GM23338 (cell line): ENCODE measurements at regions not wholly inside any gene's neighbourhood (a gene's known extent, or its start where the extent isn't known, plus 50 kb on each side); places are given as distances from the start of the nearest gene placed in this dataset.
A peak's percentile ranks its signal among the peaks of the same experiment; 100 is the strongest.

Experiments used
- ATAC-seq: fragments of 200-7000 bp; cut with Tn5 transposase; 3 replicates; pipeline ENCODE4 v1.9.1; 2020
- DNase-seq: peaks from one replicate; pipeline ENCODE4 v3.0.0-alpha.2; 2015; ENCODE audit warnings: low spot score
- H2AFZ ChIP-seq: fragments of 200-600 bp; sonication (generic); 2 replicates; pipeline ENCODE4 v1.8.0; 2016; ENCODE audit warnings: antibody characterized with exemption, mild to moderate bottlenecking, moderate library complexity
- H3F3A ChIP-seq: fragments of 200-600 bp; sonication (generic); replicated peaks from 2 replicates; pipeline ENCODE4 v1.8.0; 2017; ENCODE audit warnings: antibody characterized with exemption, mixed run types, low read depth
- H3K27ac ChIP-seq: fragments of 200-600 bp; sonication (generic); 2 replicates; pipeline ENCODE4 v1.6.1; 2016; ENCODE audit warnings: low read depth
- H3K27me3 ChIP-seq: fragments of 200-600 bp; sonication (generic); 2 replicates; pipeline ENCODE4 v1.8.0; 2016; ENCODE audit warnings: mild to moderate bottlenecking, mixed run types, moderate library complexity; ENCODE audit not compliant: insufficient read depth
- H3K36me3 ChIP-seq: fragments of 200-600 bp; sonication (generic); 2 replicates; pipeline ENCODE4 v1.8.0; 2016; ENCODE audit warnings: mild to moderate bottlenecking; ENCODE audit not compliant: insufficient read depth
- H3K4me1 ChIP-seq: fragments of 200-600 bp; sonication (generic); 2 replicates; pipeline ENCODE4 v1.8.0; 2016; ENCODE audit warnings: mild to moderate bottlenecking, moderate library complexity; ENCODE audit not compliant: insufficient read depth
- H3K4me2 ChIP-seq: fragments of 200-600 bp; sonication (generic); 2 replicates; pipeline ENCODE4 v1.7.1; 2017; ENCODE audit warnings: mixed run types
- H3K4me3 ChIP-seq: fragments of 200-600 bp; sonication (generic); 2 replicates; pipeline ENCODE4 v1.6.1; 2016; ENCODE audit warnings: mixed run types
- H3K79me2 ChIP-seq: fragments of 200-600 bp; sonication (generic); replicated peaks from 2 replicates; pipeline ENCODE4 v1.8.0; 2017; ENCODE audit warnings: mild to moderate bottlenecking; ENCODE audit not compliant: insufficient read depth
- H3K9me2 ChIP-seq: fragments of 200-600 bp; sonication (generic); 2 replicates; pipeline ENCODE4 v1.8.0; 2017; ENCODE audit not compliant: insufficient read depth
- H4K20me1 ChIP-seq: fragments of 200-600 bp; sonication (generic); replicated peaks from 2 replicates; pipeline ENCODE4 v1.8.0; 2017; ENCODE audit warnings: mild to moderate bottlenecking; ENCODE audit not compliant: insufficient read depth
- H3K27ac Mint-ChIP-seq: 2 replicates; pipeline ENCODE4 v1.8.0; 2020; ENCODE audit warnings: inconsistent platforms, mild to moderate bottlenecking, moderate library complexity, mixed read lengths
- H3K27me3 Mint-ChIP-seq: 3 replicates; pipeline ENCODE4 v1.8.0; 2022; ENCODE audit warnings: low read depth, mild to moderate bottlenecking, moderate library complexity, mixed read lengths, inconsistent platforms; ENCODE audit not compliant: insufficient read depth, poor library complexity
- H3K36me3 Mint-ChIP-seq: 3 replicates; pipeline ENCODE4 v1.8.0; 2021; ENCODE audit warnings: low read depth, mild to moderate bottlenecking, inconsistent platforms, moderate library complexity, mixed read lengths
- H3K4me1 Mint-ChIP-seq: 3 replicates; pipeline ENCODE4 v1.8.0; 2020; ENCODE audit warnings: mild to moderate bottlenecking, inconsistent platforms, mixed read lengths
- H3K4me3 Mint-ChIP-seq: 3 replicates; pipeline ENCODE4 v1.8.0; 2021; ENCODE audit warnings: moderate library complexity, mild to moderate bottlenecking, inconsistent platforms, mixed read lengths
- H3K9me3 Mint-ChIP-seq: 3 replicates; pipeline ENCODE4 v1.8.0; 2020; ENCODE audit warnings: moderate library complexity, mild to moderate bottlenecking, inconsistent platforms, mixed read lengths
- CREB1 ChIP-seq: fragments of 250-450 bp; sonication (Bioruptor Pico); IDR thresholded peaks from 2 replicates; pipeline ENCODE4 v1.5.0; 2020; ENCODE audit warnings: low read depth, mild to moderate bottlenecking, moderate library complexity
- EZH2 ChIP-seq: fragments of 200-600 bp; sonication (generic); IDR thresholded peaks from one replicate; pipeline ENCODE4 v1.8.0; 2017; ENCODE audit warnings: antibody characterized with exemption, mild to moderate bottlenecking, low read depth; ENCODE audit not compliant: unreplicated experiment
- EZH2phosphoT487 ChIP-seq: fragments of 200-600 bp; sonication (generic); IDR thresholded peaks from one replicate; pipeline ENCODE4 v1.8.1; 2018; ENCODE audit warnings: antibody characterized with exemption; ENCODE audit not compliant: unreplicated experiment
- JUNB ChIP-seq: IDR thresholded peaks from one replicate; pipeline ENCODE4 v1.6.1; 2016; ENCODE audit warnings: antibody characterized with exemption; ENCODE audit not compliant: unreplicated experiment
- NANOG ChIP-seq: IDR thresholded peaks from 2 replicates; pipeline ENCODE4 v1.6.1; 2016; ENCODE audit warnings: antibody characterized with exemption, borderline replicate concordance
- POLR2AphosphoS5 ChIP-seq: IDR thresholded peaks from 2 replicates; pipeline ENCODE4 v1.6.1; 2016; ENCODE audit warnings: antibody characterized with exemption, low read depth
- ZNF114 ChIP-seq: fragments of 250-450 bp; sonication (Bioruptor Pico); IDR thresholded peaks from 2 replicates; pipeline ENCODE4 v1.5.0; 2020; ENCODE audit warnings: mild to moderate bottlenecking, moderate library complexity
- ZNF331 ChIP-seq: fragments of 250-450 bp; sonication (Bioruptor Pico); IDR thresholded peaks from 2 replicates; pipeline ENCODE4 v1.5.0; 2020; ENCODE audit warnings: low read depth, mild to moderate bottlenecking, moderate library complexity
- TF ChIP-seq, protein P1 (sequence below): fragments of 250-450 bp; sonication (Bioruptor Pico); IDR thresholded peaks from 2 replicates; pipeline ENCODE4 v1.5.0; 2020; ENCODE audit warnings: mild to moderate bottlenecking, moderate library complexity
- TF ChIP-seq, protein P2 (sequence below): IDR thresholded peaks from one replicate; pipeline ENCODE4 v1.6.1; 2018; ENCODE audit warnings: antibody characterized with exemption; ENCODE audit not compliant: unreplicated experiment

DNA sequence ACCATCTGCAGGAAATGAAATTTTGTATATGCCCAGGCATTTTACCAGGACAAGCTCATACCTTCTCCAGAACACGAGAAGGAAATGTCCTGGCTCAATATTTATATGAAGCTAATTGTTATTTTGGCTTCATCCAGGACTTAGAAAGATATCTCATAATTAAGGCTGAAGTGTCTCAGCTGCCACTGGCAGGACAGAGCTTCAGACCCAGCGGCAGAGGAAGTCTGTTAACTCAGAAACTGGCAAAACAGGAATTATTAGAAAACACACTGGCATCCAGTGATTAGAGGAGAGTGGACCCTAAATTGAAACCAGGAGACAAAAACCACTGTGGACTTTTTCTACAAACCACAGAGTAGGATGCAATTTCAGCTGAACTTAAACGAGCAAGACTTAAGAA is 329.7 kb downstream of the CYRIA start (continued):
- TF ChIP-seq, protein P1, sequence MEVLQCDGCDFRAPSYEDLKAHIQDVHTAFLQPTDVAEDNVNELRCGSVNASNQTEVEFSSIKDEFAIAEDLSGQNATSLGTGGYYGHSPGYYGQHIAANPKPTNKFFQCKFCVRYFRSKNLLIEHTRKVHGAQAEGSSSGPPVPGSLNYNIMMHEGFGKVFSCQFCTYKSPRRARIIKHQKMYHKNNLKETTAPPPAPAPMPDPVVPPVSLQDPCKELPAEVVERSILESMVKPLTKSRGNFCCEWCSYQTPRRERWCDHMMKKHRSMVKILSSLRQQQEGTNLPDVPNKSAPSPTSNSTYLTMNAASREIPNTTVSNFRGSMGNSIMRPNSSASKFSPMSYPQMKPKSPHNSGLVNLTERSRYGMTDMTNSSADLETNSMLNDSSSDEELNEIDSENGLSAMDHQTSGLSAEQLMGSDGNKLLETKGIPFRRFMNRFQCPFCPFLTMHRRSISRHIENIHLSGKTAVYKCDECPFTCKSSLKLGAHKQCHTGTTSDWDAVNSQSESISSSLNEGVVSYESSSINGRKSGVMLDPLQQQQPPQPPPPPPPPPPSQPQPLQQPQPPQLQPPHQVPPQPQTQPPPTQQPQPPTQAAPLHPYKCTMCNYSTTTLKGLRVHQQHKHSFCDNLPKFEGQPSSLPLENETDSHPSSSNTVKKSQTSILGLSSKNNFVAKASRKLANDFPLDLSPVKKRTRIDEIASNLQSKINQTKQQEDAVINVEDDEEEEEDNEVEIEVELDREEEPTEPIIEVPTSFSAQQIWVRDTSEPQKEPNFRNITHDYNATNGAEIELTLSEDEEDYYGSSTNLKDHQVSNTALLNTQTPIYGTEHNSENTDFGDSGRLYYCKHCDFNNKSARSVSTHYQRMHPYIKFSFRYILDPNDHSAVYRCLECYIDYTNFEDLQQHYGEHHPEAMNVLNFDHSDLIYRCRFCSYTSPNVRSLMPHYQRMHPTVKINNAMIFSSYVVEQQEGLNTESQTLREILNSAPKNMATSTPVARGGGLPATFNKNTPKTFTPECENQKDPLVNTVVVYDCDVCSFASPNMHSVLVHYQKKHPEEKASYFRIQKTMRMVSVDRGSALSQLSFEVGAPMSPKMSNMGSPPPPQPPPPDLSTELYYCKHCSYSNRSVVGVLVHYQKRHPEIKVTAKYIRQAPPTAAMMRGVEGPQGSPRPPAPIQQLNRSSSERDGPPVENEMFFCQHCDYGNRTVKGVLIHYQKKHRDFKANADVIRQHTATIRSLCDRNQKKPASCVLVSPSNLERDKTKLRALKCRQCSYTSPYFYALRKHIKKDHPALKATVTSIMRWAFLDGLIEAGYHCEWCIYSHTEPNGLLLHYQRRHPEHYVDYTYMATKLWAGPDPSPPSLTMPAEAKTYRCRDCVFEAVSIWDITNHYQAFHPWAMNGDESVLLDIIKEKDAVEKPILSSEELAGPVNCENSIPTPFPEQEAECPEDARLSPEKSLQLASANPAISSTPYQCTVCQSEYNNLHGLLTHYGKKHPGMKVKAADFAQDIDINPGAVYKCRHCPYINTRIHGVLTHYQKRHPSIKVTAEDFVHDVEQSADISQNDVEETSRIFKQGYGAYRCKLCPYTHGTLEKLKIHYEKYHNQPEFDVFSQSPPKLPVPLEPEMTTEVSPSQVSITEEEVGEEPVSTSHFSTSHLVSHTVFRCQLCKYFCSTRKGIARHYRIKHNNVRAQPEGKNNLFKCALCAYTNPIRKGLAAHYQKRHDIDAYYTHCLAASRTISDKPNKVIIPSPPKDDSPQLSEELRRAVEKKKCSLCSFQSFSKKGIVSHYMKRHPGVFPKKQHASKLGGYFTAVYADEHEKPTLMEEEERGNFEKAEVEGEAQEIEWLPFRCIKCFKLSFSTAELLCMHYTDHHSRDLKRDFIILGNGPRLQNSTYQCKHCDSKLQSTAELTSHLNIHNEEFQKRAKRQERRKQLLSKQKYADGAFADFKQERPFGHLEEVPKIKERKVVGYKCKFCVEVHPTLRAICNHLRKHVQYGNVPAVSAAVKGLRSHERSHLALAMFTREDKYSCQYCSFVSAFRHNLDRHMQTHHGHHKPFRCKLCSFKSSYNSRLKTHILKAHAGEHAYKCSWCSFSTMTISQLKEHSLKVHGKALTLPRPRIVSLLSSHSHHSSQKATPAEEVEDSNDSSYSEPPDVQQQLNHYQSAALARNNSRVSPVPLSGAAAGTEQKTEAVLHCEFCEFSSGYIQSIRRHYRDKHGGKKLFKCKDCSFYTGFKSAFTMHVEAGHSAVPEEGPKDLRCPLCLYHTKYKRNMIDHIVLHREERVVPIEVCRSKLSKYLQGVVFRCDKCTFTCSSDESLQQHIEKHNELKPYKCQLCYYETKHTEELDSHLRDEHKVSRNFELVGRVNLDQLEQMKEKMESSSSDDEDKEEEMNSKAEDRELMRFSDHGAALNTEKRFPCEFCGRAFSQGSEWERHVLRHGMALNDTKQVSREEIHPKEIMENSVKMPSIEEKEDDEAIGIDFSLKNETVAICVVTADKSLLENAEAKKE (CRISPR knock-in tag): no peak
- TF ChIP-seq EZH2 (no peak), JUNB (no peak)

DNA sequence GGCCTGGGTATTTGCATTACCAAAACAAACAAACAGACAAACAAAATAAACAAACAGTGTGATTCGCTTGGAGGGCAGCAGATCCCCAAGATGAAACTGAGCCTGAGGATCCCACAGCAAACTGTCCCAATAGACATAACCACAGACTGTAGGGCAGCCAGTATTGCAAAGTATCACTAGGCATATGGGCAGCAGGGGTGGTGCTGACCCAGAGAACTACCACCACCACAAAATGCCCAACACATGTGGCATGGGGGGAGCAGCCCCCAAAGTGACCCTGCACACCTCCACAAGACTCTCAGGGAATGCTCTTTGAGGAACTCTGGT is 330.1 kb downstream of the CYRIA start:
- Mint-ChIP-seq H3K27me3 (no peaks in the 10 kb centered on the region), H3K4me1 (peaks cover 19% of the 10 kb centered on the region), H3K4me3 (no peak overlapping the region), H3K27ac (no peak overlapping the region), H3K36me3 (peaks cover 5% of the 10 kb centered on the region; the same call in 1 of the 3 replicates), H3K9me3 (peaks cover 8% of the 10 kb centered on the region; the same call in 2 of the 3 replicates)
- H3K36me3 ChIP-seq: no peaks in the 10 kb centered on the region
- H3K27me3 ChIP-seq: no peaks in the 10 kb centered on the region
- no peaks in the 10 kb centered on the region for H3K79me2 ChIP-seq
- H2AFZ ChIP-seq: peak overlapping the region; percentile 74
- no peak overlapping the region for H3K4me2 ChIP-seq
- H3F3A ChIP-seq: no peaks in the 10 kb centered on the region
- no peak overlapping the region for H3K27ac ChIP-seq
- no peaks in the 10 kb centered on the region for H4K20me1 ChIP-seq
- TF ChIP-seq, protein P2, sequence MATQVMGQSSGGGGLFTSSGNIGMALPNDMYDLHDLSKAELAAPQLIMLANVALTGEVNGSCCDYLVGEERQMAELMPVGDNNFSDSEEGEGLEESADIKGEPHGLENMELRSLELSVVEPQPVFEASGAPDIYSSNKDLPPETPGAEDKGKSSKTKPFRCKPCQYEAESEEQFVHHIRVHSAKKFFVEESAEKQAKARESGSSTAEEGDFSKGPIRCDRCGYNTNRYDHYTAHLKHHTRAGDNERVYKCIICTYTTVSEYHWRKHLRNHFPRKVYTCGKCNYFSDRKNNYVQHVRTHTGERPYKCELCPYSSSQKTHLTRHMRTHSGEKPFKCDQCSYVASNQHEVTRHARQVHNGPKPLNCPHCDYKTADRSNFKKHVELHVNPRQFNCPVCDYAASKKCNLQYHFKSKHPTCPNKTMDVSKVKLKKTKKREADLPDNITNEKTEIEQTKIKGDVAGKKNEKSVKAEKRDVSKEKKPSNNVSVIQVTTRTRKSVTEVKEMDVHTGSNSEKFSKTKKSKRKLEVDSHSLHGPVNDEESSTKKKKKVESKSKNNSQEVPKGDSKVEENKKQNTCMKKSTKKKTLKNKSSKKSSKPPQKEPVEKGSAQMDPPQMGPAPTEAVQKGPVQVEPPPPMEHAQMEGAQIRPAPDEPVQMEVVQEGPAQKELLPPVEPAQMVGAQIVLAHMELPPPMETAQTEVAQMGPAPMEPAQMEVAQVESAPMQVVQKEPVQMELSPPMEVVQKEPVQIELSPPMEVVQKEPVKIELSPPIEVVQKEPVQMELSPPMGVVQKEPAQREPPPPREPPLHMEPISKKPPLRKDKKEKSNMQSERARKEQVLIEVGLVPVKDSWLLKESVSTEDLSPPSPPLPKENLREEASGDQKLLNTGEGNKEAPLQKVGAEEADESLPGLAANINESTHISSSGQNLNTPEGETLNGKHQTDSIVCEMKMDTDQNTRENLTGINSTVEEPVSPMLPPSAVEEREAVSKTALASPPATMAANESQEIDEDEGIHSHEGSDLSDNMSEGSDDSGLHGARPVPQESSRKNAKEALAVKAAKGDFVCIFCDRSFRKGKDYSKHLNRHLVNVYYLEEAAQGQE: no peak
- no peak for TF ChIP-seq EZH2phosphoT487
- no peak for TF ChIP-seq ZNF331 (CRISPR knock-in tag)
- no peak for TF ChIP-seq NANOG
- no peak for TF ChIP-seq ZNF114
- no peak for TF ChIP-seq POLR2AphosphoS5
- TF ChIP-seq EZH2: no peak
- no peak for TF ChIP-seq CREB1 (CRISPR knock-in tag)
- DNase-seq (no peak), ATAC-seq (no peak)
- 0 out of 2 replicates have a peak, but pooled peaks cover 5% of the 10 kb centered on the region for H3K9me2 ChIP-seq
- no peak overlapping the region for H3K4me3 ChIP-seq
- H3K4me1 ChIP-seq: peaks cover 19% of the 10 kb centered on the region
